ENCODE measurements at regions not wholly inside any gene's neighbourhood (a gene's known extent, or its start where the extent isn't known, plus 50 kb on each side); places are given as distances from the start of the nearest gene placed in this dataset.

- no TSS peak for BruUV-seq (replicated peaks)
- Histone ChIP-seq H3K79me2 (ENCODE audit: control insufficient read depth, insufficient read depth, low read length) (no peaks in the 10 kb centered on the region), H3K9me1 (replicated peaks; ENCODE audit: control insufficient read depth, extremely low read depth, insufficient read depth, low read length) (no peaks in the 10 kb centered on the region), H3K4me3 (replicated peaks in 1 of 3; ENCODE audit: insufficient read depth in 1 of 3, low read depth in 1 of 3, low read length in 3 of 3) (no peak overlapping the region), H3K27ac (ENCODE audit: insufficient read depth, low read depth, low read length) (no peak overlapping the region), H3K9ac (replicated peaks; ENCODE audit: extremely low read depth, insufficient read depth, low read length) (no peak overlapping the region), H3K27me3 (ENCODE audit: control insufficient read depth in 2 of 2, insufficient read depth in 2 of 2, low read length in 2 of 2) (no peaks in the 10 kb centered on the region), H2AFZ (ENCODE audit: low read depth, low read length) (no peak overlapping the region), H3K36me3 (ENCODE audit: control insufficient read depth in 2 of 2, extremely low read depth in 1 of 2, insufficient read depth in 2 of 2, low read length in 2 of 2) (no peaks in the 10 kb centered on the region), H3K9me3 (replicated peaks; ENCODE audit: control insufficient read depth, insufficient read depth, low read length) (no peaks in the 10 kb centered on the region), H3K4me2 (ENCODE audit: insufficient read depth, low read length) (no peak overlapping the region), H3K4me1 (ENCODE audit: control insufficient read depth, extremely low read depth, insufficient read depth, low read length) (no peaks in the 10 kb centered on the region), H4K20me1 (replicated peaks; ENCODE audit: control insufficient read depth, extremely low read depth, insufficient read depth, low read length) (no peaks in the 10 kb centered on the region)
- intact Hi-C loops (cut with micrococcal nuclease) (no loop called here), dilution Hi-C loops (cut with MboI; ENCODE audit: extremely low pct_ligation_motif_present, low sequenced_read_pairs) (no loop called here)
- no peak for FAIRE-seq
- CTCF ChIA-PET: no interaction called here
- no peak for TF ChIP-seq POLR2A (IDR thresholded peaks at IDR 0.05; ENCODE audit: low read depth, low read length)
- no peak for TF ChIP-seq CTCF (IDR thresholded peaks at IDR 0.05; ENCODE audit: extremely low read depth in 1 of 2, insufficient read depth in 1 of 2, low read depth in 1 of 2, low read length in 2 of 2)
- TF ChIP-seq GATA2 (IDR thresholded peaks at IDR 0.05; ENCODE audit: insufficient read depth, insufficient read length, low read depth, low read length): no peak
- no peak for TF ChIP-seq MAX (IDR thresholded peaks at IDR 0.05; ENCODE audit: insufficient read depth, insufficient read length)
- TF ChIP-seq JUN (IDR thresholded peaks at IDR 0.05; ENCODE audit: borderline replicate concordance, insufficient read depth, insufficient read length, low read depth): no peak
- no peak for TF ChIP-seq FOS (IDR thresholded peaks at IDR 0.05; ENCODE audit: borderline replicate concordance, insufficient read depth, low read length)
- no peak for TF ChIP-seq EZH2 (IDR thresholded peaks at IDR 0.05; ENCODE audit: borderline replicate concordance, low read depth, low read length, severe bottlenecking)
- no peak for TF ChIP-seq MYC (IDR thresholded peaks at IDR 0.05; ENCODE audit: low read depth, low read length)
- no peak for TF ChIP-seq POLR2AphosphoS5 (IDR thresholded peaks at IDR 0.05; ENCODE audit: insufficient read depth, low read depth, low read length)
- no peak for DNase-seq (ENCODE audit: low read depth, low spot score)
- POLR2A ChIA-PET: no interaction called here
Measured at GRCh38 chr13:71291842-71292146, 575.2 kb downstream of the DACH1 start.
